ENCODE measurements at regions not wholly inside any gene's neighbourhood (a gene's known extent, or its start where the extent isn't known, plus 50 kb on each side); places are given as distances from the start of the nearest gene placed in this dataset.

- no peak overlapping the region for H3K4me3 ChIP-seq (ENCODE audit: low read depth, low read length)
- in situ Hi-C loops (cut with HindIII; ENCODE audit: low sequenced_read_pairs) = no loop called here
- TF ChIP-seq CTCF (IDR thresholded peaks at IDR 0.05; ENCODE audit: low read depth, low read length) = no peak
- DNase-seq (ENCODE audit: low read depth, low spot score) = no peak
Measured at GRCh38 chr2:129735576-129735975, 243.9 kb upstream of the RAB6C start.

GRCh38 chr2:129737660-129738527 is 241.6 kb upstream of the RAB6C start:
- in situ Hi-C loops (cut with HindIII; ENCODE audit: low sequenced_read_pairs) = no loop called here
- TF ChIP-seq CTCF (IDR thresholded peaks at IDR 0.05; ENCODE audit: low read depth, low read length) = no peak
- H3K4me3 ChIP-seq (ENCODE audit: low read depth, low read length) = no peak overlapping the region
- no peak for DNase-seq (ENCODE audit: low read depth, low spot score)

GRCh38 chr2:129738799-129739198 is 240.7 kb upstream of the RAB6C start:
- DNase-seq (ENCODE audit: low read depth, low spot score) = no peak
- no peak for TF ChIP-seq CTCF (IDR thresholded peaks at IDR 0.05; ENCODE audit: low read depth, low read length)
- in situ Hi-C loops (cut with HindIII; ENCODE audit: low sequenced_read_pairs) = no loop called here
- no peak overlapping the region for H3K4me3 ChIP-seq (ENCODE audit: low read depth, low read length)

GRCh38 chr2:129740504-129740903 is 239.0 kb upstream of the RAB6C start:
- DNase-seq (ENCODE audit: low read depth, low spot score) = no peak
- TF ChIP-seq CTCF (IDR thresholded peaks at IDR 0.05; ENCODE audit: low read depth, low read length) = no peak
- in situ Hi-C loops (cut with HindIII; ENCODE audit: low sequenced_read_pairs) = no loop called here
- no peak overlapping the region for H3K4me3 ChIP-seq (ENCODE audit: low read depth, low read length)

- H3K4me3 ChIP-seq (ENCODE audit: low read depth, low read length) = no peak overlapping the region
- in situ Hi-C loops (cut with HindIII; ENCODE audit: low sequenced_read_pairs) = no loop called here
- TF ChIP-seq CTCF (IDR thresholded peaks at IDR 0.05; ENCODE audit: low read depth, low read length) = no peak
- no peak for DNase-seq (ENCODE audit: low read depth, low spot score)
Measured at GRCh38 chr2:129741165-129741564, 238.3 kb upstream of the RAB6C start.

GRCh38 chr2:129741623-129742022 is 237.8 kb upstream of the RAB6C start:
- in situ Hi-C loops (cut with HindIII; ENCODE audit: low sequenced_read_pairs) = no loop called here
- H3K4me3 ChIP-seq (ENCODE audit: low read depth, low read length) = no peak overlapping the region
- TF ChIP-seq CTCF (IDR thresholded peaks at IDR 0.05; ENCODE audit: low read depth, low read length) = no peak
- DNase-seq (ENCODE audit: low read depth, low spot score) = no peak
